ENCODE measurements at regions not wholly inside any gene's neighbourhood (a gene's known extent, or its start where the extent isn't known, plus 50 kb on each side); places are given as distances from the start of the nearest gene placed in this dataset.

DNA sequence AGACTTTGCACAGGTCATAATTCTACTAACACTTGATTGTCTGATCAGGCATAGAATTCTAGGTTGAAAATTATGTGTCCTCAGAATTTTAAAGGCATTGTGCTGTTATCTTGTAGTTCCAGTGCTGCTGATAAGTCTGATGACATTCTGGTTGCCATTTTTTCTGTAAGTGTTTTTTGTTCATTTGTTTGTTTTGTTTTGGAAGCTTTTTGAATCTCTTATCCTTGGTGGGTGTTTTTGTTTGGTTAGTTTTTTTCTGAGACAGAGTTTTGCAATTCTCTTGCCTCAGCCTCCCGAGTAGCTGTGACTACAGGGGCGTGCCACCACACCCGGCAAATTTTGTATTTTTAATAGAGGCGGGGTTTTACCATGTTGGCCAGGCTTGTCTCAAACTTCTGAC, 178.9 kb downstream of the CCDC71L start:
- no peak for DNase-seq (ENCODE audit: low spot score)

DNA sequence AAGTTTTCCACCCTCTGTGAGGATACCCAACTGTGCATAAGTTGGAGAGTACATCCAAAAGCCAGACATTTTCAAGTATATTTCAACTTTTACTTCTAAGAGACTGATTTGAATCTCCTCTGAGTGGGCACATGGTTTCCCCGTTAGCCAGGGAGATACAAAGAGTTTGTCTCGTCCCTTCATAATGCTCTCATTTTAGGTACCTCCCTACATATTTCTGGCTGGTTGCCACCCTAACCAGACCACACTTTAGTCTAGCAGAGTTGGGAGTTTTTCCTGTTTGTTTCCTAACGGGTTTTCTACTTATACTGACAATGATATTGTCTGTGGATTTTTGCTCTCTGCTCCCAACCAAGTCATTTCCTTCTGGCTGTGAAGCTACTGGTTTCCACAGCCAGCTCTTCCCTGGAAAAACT, 180.3 kb downstream of the CCDC71L start:
- DNase-seq (ENCODE audit: low spot score), result no peak

DNA sequence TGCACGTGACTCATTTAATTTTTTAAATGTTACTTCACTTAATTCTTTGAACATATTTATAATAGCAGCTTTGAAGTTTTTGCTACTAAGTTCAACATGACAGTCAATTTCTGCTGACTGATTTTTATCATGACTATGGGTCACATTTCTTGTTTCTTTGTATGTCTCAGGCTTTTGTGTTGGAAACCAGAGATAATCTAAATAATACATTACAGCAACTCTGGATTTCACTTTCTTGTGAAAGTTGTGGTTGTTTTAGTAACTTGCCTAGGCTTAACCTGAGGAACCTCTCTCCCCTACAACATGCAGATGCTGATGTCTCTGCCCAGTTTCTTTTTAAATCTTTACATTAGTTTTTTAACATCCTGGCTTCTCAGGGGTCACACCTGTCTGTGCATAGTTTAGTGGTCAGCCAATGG, 180.8 kb downstream of the CCDC71L start:
- DNase-seq (ENCODE audit: low spot score), result no peak

- DNase-seq (ENCODE audit: low spot score), result no peak
Observed at GRCh38 chr7:106476751-106477150, 184.2 kb downstream of the CCDC71L start.

- no peak for DNase-seq (ENCODE audit: low spot score)
Observed at GRCh38 chr7:106472741-106473140, 188.0 kb upstream of the NAMPT start.

DNA sequence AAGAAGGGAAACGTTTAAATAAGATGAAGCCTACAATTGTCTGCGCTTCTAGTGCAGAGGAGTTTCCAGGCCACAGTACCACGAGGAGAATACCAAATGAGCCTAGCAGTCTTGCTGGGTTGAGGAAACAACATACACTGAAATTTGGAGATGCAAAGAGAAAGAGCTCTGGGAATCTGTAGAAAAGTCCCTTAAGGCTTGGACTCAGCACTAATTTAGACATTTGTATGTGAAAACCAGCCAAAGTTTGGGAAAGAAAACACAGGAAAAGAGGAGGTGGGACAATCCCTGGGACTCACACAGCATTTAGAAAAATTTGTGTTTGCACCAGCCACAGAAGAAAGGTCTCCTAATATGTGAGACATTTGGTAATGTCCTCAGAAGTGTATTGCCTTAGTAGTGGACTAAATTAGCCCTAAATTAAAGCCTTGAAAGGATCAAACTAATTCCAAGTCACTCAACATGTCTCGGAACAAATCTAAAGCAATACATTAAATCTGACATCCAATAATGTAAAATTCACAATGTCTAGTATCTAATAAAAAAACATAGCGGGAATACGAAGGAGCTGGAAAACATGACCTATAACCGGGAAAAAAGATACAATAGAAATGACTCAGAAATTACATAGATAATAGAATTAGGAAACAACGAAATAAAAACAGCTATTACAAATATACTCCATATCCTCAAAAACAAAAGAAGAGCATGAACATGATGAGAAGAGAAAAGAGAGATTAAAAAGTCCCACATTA, 187.1 kb upstream of the NAMPT start:
- no peak for DNase-seq (ENCODE audit: low spot score)

GRCh38 chr7:106471021-106471420, 186.2 kb upstream of the NAMPT start:
- no peak for DNase-seq (ENCODE audit: low spot score)

DNA sequence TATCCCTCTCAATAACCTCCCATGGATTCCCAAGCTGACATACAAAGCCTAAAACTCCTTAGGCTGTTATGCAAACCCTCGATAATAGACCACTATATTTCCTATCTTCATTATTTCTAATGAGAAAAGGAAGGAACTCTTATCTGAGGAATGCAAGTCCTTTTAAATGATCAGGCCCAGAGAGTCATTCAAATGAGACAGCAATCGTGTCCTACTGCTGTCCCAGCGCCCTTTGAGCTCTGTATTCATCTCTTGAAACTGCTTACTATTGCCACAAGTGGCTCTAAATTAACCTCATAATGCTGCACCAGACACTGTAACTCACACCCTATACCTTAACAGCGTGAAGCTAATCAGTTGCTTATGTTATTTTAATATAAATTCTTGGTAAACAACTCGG, 182.1 kb upstream of the NAMPT start:
- DNase-seq (ENCODE audit: low spot score), result no peak

GRCh38 chr7:106465704-106466468, 181.1 kb upstream of the NAMPT start:
- no peak for DNase-seq (ENCODE audit: low spot score)

DNA sequence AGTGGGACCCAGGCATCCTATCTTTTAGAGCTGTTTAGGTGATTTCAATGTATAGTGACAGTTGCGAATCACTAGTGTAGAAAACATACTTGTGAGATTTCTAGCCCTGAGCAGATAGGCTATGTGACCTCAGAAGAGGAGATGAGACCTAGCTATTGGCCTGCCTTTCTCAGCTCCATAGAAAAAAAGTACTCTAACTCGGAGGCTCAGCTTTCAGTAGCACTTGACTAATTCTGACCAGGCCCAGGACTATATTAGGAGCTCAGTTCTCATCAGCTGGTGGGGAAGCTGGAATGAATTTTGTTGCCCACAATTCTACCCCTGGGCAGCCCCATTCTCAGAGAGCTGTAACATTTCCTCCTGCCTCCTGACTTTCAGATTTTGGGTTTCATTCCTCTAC, 179.9 kb upstream of the NAMPT start:
- DNase-seq (ENCODE audit: low spot score), result no peak

DNA sequence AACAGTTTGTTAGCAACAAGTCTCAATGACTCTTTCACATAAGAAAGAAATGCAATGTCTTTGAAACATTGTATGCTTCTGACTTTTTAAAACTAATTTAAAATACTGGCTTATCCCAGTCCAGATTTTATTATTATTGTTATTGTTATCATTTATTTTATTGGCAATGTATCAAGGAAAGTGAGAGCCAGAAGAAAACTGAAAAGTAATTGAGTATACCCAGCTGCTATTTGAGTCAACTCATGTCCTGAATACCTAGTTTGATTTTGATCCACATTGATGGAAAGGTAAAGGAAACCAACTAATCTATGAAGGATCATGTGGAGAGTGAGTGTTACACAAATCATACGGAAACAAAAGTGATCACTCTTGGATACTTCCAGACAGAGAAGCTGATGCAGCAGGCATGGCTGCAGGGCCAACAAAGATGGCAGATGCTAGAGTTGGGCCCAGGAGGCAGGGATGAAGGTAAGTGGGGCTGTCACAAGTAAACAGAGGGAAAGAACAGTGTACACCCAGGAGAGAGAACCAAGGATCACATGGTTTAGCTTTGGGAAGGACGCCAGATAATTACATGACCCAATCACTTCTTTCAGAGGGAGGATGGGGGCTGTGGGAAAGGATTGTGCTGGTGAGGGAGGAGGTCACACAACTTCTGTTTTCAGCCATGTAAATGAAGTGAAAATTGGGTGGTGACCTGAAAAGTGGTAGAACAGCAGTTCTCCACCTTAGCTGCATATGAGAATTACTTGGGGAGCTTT, 179.2 kb upstream of the NAMPT start:
- no peak for DNase-seq (ENCODE audit: low spot score)

GRCh38 chr7:106462914-106463482, 178.2 kb upstream of the NAMPT start:
- DNase-seq (ENCODE audit: low spot score), result no peak

GRCh38 chr7:106462365-106462859, 177.6 kb upstream of the NAMPT start:
- DNase-seq (ENCODE audit: low spot score), result peak; percentile 31

DNA sequence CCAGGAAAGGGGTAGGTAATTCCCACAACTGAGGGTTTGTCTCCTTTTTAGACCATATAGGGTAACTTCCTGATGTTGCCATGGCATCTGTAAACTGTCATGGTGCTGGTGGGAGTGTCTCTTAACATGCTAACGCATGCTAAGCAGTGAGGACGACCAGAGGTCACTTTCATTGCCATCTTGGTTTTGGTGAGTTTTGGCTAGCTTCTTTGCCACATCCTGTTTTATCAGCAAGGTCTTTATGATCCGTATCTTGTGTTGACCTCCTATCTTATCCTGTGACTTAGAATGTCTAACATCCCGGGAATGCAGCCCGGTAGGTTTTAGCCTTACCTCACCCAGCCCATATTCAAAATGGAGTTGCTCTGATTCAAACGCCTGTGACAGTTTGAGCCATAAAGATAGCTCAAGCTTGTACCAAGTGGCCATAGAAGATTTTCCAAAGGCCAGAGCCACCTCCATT, 176.0 kb upstream of the NAMPT start:
- DNase-seq (ENCODE audit: low spot score), result no peak

- DNase-seq (ENCODE audit: low spot score), result no peak
Observed at GRCh38 chr7:106459397-106460072, 174.8 kb upstream of the NAMPT start.

DNA sequence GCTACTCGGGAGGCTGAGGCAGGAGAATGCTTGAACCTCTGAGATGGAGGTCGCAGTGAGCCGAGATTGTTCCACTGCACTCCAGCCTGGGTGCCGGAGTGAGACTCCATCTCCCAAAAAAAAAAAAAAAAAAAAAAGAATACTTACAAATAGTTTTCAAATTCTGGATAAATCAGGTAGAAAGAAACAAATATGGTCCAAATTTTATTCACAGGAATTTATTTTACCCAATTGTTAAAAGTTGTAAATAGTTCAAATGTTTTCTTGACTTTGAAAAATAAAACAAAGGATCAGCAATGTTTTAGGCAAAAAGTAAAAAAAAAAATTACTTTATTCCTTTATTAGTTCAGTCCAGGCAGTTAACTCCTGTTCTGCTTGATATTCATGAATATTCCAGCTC, 172.9 kb upstream of the NAMPT start:
- DNase-seq (ENCODE audit: low spot score), result no peak

DNA sequence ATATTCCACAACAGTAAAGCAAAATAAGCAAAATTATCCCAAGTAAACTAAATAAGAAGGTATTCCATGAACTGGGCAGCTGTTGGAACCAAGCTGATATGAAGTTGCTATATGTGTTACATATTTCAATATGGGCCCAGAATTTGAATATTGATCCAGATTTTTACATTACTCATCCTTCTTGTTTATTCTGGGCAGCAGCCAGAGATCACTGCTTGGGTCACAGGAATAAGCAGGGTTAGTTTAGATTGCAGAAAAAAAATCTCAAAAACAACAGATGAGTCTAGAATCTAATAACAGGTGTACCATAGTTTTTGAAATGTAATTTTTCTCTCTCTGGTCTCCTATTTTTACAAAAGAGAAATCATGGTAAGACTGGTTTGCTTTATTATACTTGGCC, 171.5 kb upstream of the NAMPT start:
- DNase-seq (ENCODE audit: low spot score), result no peak

GRCh38 chr7:106452031-106452851, 167.5 kb upstream of the NAMPT start:
- no peak for DNase-seq (ENCODE audit: low spot score)

DNA sequence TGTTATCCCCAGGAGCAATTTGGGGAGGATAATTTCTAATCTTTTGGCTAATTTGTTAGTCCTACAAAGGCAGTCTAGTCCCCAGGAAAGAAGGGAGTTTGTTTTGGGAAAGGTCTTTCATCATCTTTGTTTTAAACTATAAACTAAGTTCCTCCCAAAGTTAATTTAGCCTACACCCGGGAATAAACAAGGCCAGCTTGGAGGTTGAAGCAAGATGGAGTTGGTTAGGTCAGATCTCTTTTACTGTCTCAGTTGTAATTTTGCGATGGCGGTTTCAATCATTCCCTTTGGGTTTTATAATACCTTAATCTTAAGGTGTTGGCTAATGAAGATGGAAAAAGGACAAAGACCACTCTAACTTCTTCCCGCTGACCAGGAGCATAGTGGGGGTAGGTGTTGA, 166.4 kb upstream of the NAMPT start:
- no peak for DNase-seq (ENCODE audit: low spot score)

GRCh38 chr7:106450716-106451115, 165.9 kb upstream of the NAMPT start:
- DNase-seq (ENCODE audit: low spot score), result no peak
